ENCODE measurements at regions not wholly inside any gene's neighbourhood (a gene's known extent, or its start where the extent isn't known, plus 50 kb on each side); places are given as distances from the start of the nearest gene placed in this dataset.

DNA sequence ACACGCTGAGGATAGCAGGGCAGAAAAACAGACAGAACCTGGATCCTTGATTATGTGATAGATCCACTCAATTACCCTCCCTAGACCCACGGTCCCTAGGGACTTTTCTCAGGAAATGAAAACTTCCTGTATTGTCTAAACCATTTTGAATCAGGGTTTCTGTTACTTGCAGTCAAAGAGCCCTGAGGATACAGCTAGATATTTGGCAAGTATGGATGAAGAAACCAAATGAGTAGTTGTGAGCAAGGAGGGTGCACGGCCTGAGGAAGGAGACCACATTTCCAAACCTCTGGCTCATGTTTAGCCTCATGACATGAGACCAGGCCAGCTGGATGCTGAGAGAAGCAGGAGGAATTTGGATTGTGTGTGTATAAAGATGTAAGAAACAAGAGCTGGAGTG, 91.6 kb downstream of the MRPL14 start:
- no peak for TF ChIP-seq POLR2AphosphoS5 (IDR thresholded peaks at IDR 0.05; ENCODE audit: low read depth, low read length)
- peak; percentile 41; the same call in 1 of the 2 replicates for TF ChIP-seq TAF1 (IDR thresholded peaks at IDR 0.05; ENCODE audit: borderline replicate concordance, insufficient read depth, low read length)

DNA sequence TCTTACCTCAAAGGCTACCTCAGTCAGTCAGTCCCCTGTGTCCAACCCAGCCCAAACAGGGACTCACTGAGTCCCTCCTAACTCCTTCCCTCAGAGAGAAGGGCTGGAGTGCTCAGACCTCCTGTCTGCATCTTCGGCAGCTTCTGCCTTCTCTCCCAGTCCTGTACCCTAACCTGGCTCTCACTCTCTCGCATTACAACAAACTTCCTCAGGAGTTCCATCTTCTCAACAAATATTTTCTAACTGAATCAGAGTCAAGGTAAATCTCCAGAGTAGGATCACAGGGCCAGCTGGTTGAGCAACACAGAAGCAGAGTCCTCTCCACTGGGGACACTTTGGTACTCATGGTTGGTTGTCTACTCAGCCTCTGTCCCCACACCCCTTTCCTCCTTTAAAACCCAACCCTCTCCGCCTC, 92.3 kb downstream of the MRPL14 start:
- no peak for TF ChIP-seq POLR2AphosphoS5 (IDR thresholded peaks at IDR 0.05; ENCODE audit: low read depth, low read length)
- no peak for TF ChIP-seq TAF1 (IDR thresholded peaks at IDR 0.05; ENCODE audit: borderline replicate concordance, insufficient read depth, low read length)
- no peak for TF ChIP-seq SIN3A (IDR thresholded peaks at IDR 0.05; ENCODE audit: borderline replicate concordance, insufficient read depth, low read length)
- TF ChIP-seq FOXP2 (optimal IDR thresholded peaks at IDR 0.05; ENCODE audit: borderline replicate concordance, extremely low read depth, extremely low read length, insufficient read depth) = no peak
- TF ChIP-seq, protein P1, sequence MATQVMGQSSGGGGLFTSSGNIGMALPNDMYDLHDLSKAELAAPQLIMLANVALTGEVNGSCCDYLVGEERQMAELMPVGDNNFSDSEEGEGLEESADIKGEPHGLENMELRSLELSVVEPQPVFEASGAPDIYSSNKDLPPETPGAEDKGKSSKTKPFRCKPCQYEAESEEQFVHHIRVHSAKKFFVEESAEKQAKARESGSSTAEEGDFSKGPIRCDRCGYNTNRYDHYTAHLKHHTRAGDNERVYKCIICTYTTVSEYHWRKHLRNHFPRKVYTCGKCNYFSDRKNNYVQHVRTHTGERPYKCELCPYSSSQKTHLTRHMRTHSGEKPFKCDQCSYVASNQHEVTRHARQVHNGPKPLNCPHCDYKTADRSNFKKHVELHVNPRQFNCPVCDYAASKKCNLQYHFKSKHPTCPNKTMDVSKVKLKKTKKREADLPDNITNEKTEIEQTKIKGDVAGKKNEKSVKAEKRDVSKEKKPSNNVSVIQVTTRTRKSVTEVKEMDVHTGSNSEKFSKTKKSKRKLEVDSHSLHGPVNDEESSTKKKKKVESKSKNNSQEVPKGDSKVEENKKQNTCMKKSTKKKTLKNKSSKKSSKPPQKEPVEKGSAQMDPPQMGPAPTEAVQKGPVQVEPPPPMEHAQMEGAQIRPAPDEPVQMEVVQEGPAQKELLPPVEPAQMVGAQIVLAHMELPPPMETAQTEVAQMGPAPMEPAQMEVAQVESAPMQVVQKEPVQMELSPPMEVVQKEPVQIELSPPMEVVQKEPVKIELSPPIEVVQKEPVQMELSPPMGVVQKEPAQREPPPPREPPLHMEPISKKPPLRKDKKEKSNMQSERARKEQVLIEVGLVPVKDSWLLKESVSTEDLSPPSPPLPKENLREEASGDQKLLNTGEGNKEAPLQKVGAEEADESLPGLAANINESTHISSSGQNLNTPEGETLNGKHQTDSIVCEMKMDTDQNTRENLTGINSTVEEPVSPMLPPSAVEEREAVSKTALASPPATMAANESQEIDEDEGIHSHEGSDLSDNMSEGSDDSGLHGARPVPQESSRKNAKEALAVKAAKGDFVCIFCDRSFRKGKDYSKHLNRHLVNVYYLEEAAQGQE (IDR thresholded peaks at IDR 0.05; ENCODE audit: insufficient read depth in 1 of 2, low read depth in 2 of 2, low read length in 2 of 2) = no peak

- TF ChIP-seq POLR2AphosphoS5 (IDR thresholded peaks at IDR 0.05; ENCODE audit: low read depth, low read length) = no peak
- TF ChIP-seq SIN3A (IDR thresholded peaks at IDR 0.05; ENCODE audit: borderline replicate concordance, insufficient read depth, low read length) = no peak
- TF ChIP-seq, protein P1 (IDR thresholded peaks at IDR 0.05; ENCODE audit: insufficient read depth in 1 of 2, low read depth in 2 of 2, low read length in 2 of 2) = no peak
- no peak for TF ChIP-seq FOXP2 (optimal IDR thresholded peaks at IDR 0.05; ENCODE audit: borderline replicate concordance, extremely low read depth, extremely low read length, insufficient read depth)
- no peak for TF ChIP-seq TAF1 (IDR thresholded peaks at IDR 0.05; ENCODE audit: borderline replicate concordance, insufficient read depth, low read length)
Measured at GRCh38 chr6:44034391-44034861, 92.8 kb downstream of the MRPL14 start.

GRCh38 chr6:44030812-44031454, 96.3 kb downstream of the MRPL14 start:
- no peak for TF ChIP-seq SIN3A (IDR thresholded peaks at IDR 0.05; ENCODE audit: borderline replicate concordance, insufficient read depth, low read length)
- TF ChIP-seq, protein P1 (IDR thresholded peaks at IDR 0.05; ENCODE audit: insufficient read depth in 1 of 2, low read depth in 2 of 2, low read length in 2 of 2) = no peak
- no peak for TF ChIP-seq TAF1 (IDR thresholded peaks at IDR 0.05; ENCODE audit: borderline replicate concordance, insufficient read depth, low read length)
- TF ChIP-seq FOXP2 (optimal IDR thresholded peaks at IDR 0.05; ENCODE audit: borderline replicate concordance, extremely low read depth, extremely low read length, insufficient read depth) = no peak
- no peak for TF ChIP-seq POLR2AphosphoS5 (IDR thresholded peaks at IDR 0.05; ENCODE audit: low read depth, low read length)

DNA sequence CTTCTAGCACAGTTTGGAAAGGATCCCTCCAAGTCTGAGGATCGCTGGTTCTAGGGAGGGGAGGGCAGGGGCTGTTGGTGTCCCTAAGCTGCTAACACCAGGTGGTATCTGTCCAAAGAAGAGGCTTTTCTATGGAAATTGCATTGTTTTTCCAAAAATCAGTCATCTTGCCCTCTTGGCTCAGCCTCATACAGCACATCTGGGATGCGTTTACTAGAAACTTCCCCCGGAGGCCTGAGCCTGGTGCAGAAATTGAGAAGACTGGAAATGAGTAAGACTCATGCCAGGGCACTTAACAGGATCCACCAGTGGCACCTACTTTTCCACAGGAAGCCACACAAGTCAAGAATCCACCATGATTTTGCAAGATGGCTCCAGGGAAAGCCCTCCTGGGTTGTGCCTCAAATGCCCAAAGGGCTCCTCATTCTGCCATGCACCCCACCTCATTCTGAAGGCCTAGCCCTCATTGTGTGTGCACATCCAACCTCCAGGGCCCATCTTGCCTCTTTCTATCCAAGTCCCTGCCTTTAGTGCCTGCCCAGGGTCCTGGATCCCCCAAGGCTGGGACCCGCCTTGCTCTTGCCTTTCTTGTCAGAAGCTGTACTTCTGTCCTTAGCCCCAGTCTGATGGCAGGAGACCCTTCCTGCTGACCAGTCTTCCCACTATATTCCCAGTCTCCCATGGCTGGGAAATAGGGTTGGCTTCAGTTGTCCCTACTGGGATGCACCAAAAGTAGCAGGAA, 97.6 kb downstream of the MRPL14 start:
- TF ChIP-seq SIN3A (IDR thresholded peaks at IDR 0.05; ENCODE audit: borderline replicate concordance, insufficient read depth, low read length) (no peak), FOXP2 (optimal IDR thresholded peaks at IDR 0.05; ENCODE audit: borderline replicate concordance, extremely low read depth, extremely low read length, insufficient read depth) (no peak), TAF1 (IDR thresholded peaks at IDR 0.05; ENCODE audit: borderline replicate concordance, insufficient read depth, low read length) (no peak), POLR2AphosphoS5 (IDR thresholded peaks at IDR 0.05; ENCODE audit: low read depth, low read length) (no peak)
- TF ChIP-seq, protein P1 (IDR thresholded peaks at IDR 0.05; ENCODE audit: insufficient read depth in 1 of 2, low read depth in 2 of 2, low read length in 2 of 2) = no peak

All from PFSK-1 (cell line).